Neural progenitor cell (in vitro differentiated cells): ENCODE measurements at regions not wholly inside any gene's neighbourhood (a gene's known extent, or its start where the extent isn't known, plus 50 kb on each side); places are given as distances from the start of the nearest gene placed in this dataset.

Source experiments
- DNase-seq: peaks from one replicate; pipeline ENCODE4 v3.0.0-alpha.2; 2016; ENCODE audit warnings: low spot score
- H2AFZ ChIP-seq: fragments of 200-600 bp; sonication (generic); replicated peaks from 2 replicates; pipeline ENCODE4 v1.6.1; 2016; ENCODE audit warnings: antibody characterized with exemption
- H3F3A ChIP-seq: fragments of 200-600 bp; sonication (generic); 2 replicates; pipeline ENCODE4 v1.6.1; 2016; ENCODE audit warnings: antibody characterized with exemption, low read depth
- H3K27ac ChIP-seq: fragments of 200-600 bp; sonication (generic); 2 replicates; pipeline ENCODE4 v1.5.1; 2016; ENCODE audit warnings: mild to moderate bottlenecking
- H3K27me3 ChIP-seq: fragments of 200-600 bp; sonication (generic); 2 replicates; pipeline ENCODE4 v1.6.1; 2016; ENCODE audit warnings: mild to moderate bottlenecking, moderate library complexity
- H3K36me3 ChIP-seq: fragments of 200-600 bp; sonication (generic); 2 replicates; pipeline ENCODE4 v1.5.1; 2016
- H3K4me1 ChIP-seq: fragments of 200-600 bp; sonication (generic); 2 replicates; pipeline ENCODE4 v1.6.1; 2016; ENCODE audit warnings: mixed run types
- H3K4me2 ChIP-seq: fragments of 200-600 bp; sonication (generic); 2 replicates; pipeline ENCODE4 v1.6.1; 2016
- H3K4me3 ChIP-seq: fragments of 200-600 bp; sonication (generic); 2 replicates; pipeline ENCODE4 v1.5.1; 2016
- H3K79me2 ChIP-seq: fragments of 200-600 bp; sonication (generic); 2 replicates; pipeline ENCODE4 v1.6.1; 2016; ENCODE audit warnings: low read depth
- H3K9ac ChIP-seq: fragments of 200-600 bp; sonication (generic); 2 replicates; pipeline ENCODE4 v1.6.1; 2016
- H3K9me3 ChIP-seq: fragments of 200-600 bp; sonication (generic); 2 replicates; pipeline ENCODE4 v1.5.1; 2016; ENCODE audit warnings: low read depth
- H4K20me1 ChIP-seq: fragments of 200-600 bp; sonication (generic); 2 replicates; pipeline ENCODE4 v1.6.1; 2016; ENCODE audit warnings: low read depth
- H3K27ac Mint-ChIP-seq: 3 replicates; pipeline ENCODE4 v1.8.0; 2021; ENCODE audit warnings: mixed read lengths
- H3K27me3 Mint-ChIP-seq: 2 replicates; pipeline ENCODE4 v1.8.0; 2022; ENCODE audit warnings: low read depth, mild to moderate bottlenecking, inconsistent platforms, moderate library complexity, mixed read lengths; ENCODE audit not compliant: insufficient read depth
- H3K36me3 Mint-ChIP-seq: 3 replicates; pipeline ENCODE4 v1.8.0; 2021; ENCODE audit warnings: mixed read lengths
- H3K4me1 Mint-ChIP-seq: 3 replicates; pipeline ENCODE4 v1.8.0; 2021; ENCODE audit warnings: mixed read lengths
- H3K4me3 Mint-ChIP-seq: 3 replicates; pipeline ENCODE4 v1.8.0; 2021; ENCODE audit warnings: mild to moderate bottlenecking, moderate library complexity, mixed read lengths
- H3K9me3 Mint-ChIP-seq: 3 replicates; pipeline ENCODE4 v1.8.0; 2020; ENCODE audit warnings: mixed read lengths
- EZH2 ChIP-seq: fragments of 200-600 bp; sonication (generic); IDR thresholded peaks from 2 replicates; pipeline ENCODE4 v1.6.1; 2017; ENCODE audit warnings: antibody characterized with exemption, mild to moderate bottlenecking, moderate library complexity
- EZH2phosphoT487 ChIP-seq: fragments of 200-600 bp; sonication (generic); IDR thresholded peaks from 2 replicates; pipeline ENCODE4 v1.6.1; 2017; ENCODE audit warnings: antibody characterized with exemption
- TF ChIP-seq, protein P1 (sequence below): fragments of 200-600 bp; sonication (generic); IDR thresholded peaks from 2 replicates; pipeline ENCODE4 v1.5.1; 2017; ENCODE audit warnings: antibody characterized with exemption, mild to moderate bottlenecking

DNA sequence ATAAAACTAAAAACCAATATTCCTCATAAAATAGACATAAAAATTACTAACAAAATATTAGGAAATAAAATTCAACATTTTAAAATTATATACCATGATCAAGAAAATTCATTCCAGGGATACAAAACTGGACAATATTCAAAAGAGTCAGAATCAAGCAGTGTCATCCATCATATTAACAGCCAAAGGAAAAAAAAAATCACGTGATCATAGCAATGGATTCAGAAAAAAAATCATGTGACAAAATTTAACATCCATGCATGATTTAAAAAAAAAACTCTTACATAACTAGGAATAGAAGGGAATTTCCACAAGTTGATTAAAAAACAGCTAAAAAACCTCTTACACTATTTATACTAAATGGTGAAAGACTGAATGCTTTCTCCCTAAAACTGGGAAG, 95.3 kb upstream of the USP47 start:
- Histone ChIP-seq H3K9me3 (no peaks in the 10 kb centered on the region), H3K4me3 (no peak overlapping the region), H3K36me3 (no peaks in the 10 kb centered on the region), H3K9ac (no peak overlapping the region), H3F3A (no peaks in the 10 kb centered on the region), H3K27ac (no peak overlapping the region), H4K20me1 (no peaks in the 10 kb centered on the region), H3K4me1 (no peaks in the 10 kb centered on the region), H3K27me3 (no peaks in the 10 kb centered on the region), H3K79me2 (no peaks in the 10 kb centered on the region), H2AFZ (no peak overlapping the region), H3K4me2 (no peak overlapping the region)
- H3K4me1 Mint-ChIP-seq, result peaks cover 7% of the 10 kb centered on the region
- no peaks in the 10 kb centered on the region for H3K36me3 Mint-ChIP-seq
- H3K9me3 Mint-ChIP-seq, result no peaks in the 10 kb centered on the region
- TF ChIP-seq EZH2, result no peak
- TF ChIP-seq EZH2phosphoT487, result no peak
- TF ChIP-seq, protein P1, sequence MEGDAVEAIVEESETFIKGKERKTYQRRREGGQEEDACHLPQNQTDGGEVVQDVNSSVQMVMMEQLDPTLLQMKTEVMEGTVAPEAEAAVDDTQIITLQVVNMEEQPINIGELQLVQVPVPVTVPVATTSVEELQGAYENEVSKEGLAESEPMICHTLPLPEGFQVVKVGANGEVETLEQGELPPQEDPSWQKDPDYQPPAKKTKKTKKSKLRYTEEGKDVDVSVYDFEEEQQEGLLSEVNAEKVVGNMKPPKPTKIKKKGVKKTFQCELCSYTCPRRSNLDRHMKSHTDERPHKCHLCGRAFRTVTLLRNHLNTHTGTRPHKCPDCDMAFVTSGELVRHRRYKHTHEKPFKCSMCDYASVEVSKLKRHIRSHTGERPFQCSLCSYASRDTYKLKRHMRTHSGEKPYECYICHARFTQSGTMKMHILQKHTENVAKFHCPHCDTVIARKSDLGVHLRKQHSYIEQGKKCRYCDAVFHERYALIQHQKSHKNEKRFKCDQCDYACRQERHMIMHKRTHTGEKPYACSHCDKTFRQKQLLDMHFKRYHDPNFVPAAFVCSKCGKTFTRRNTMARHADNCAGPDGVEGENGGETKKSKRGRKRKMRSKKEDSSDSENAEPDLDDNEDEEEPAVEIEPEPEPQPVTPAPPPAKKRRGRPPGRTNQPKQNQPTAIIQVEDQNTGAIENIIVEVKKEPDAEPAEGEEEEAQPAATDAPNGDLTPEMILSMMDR, result no peak
- no peaks in the 10 kb centered on the region for H3K27me3 Mint-ChIP-seq
- no peak for DNase-seq
- no peak overlapping the region for H3K27ac Mint-ChIP-seq
- H3K4me3 Mint-ChIP-seq, result no peak overlapping the region

DNA sequence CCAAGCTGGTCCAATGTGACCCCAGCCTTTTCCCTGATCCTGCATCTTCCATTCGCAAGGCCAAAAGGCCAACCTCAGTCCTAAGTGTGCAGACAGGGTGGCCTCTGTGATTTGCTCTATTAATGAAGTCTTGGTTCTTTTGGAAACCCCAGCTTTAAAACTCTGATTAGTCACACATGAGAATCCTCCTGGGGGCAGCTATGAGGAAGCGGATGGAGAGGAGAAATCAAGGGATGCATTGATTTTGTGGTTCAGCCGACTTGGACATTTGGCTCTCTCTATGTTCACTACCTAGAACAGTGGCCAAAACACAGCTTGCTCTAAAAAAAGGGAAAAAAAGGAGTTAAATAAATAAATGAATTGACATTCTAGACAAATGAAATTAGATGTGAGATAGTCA, 98.6 kb upstream of the USP47 start:
- no peak for TF ChIP-seq EZH2
- no peak for TF ChIP-seq EZH2phosphoT487
- TF ChIP-seq, protein P1, result no peak
- Histone ChIP-seq H3K27me3 (no peaks in the 10 kb centered on the region), H3K9me3 (no peaks in the 10 kb centered on the region), H3K4me2 (no peak overlapping the region), H3F3A (no peaks in the 10 kb centered on the region), H3K27ac (no peak overlapping the region), H3K9ac (no peak overlapping the region), H3K79me2 (no peaks in the 10 kb centered on the region), H3K4me1 (peaks cover 11% of the 10 kb centered on the region), H3K36me3 (no peaks in the 10 kb centered on the region), H2AFZ (no peak overlapping the region), H4K20me1 (no peaks in the 10 kb centered on the region), H3K4me3 (no peak overlapping the region)
- H3K4me1 Mint-ChIP-seq, result peaks cover 16% of the 10 kb centered on the region
- H3K27me3 Mint-ChIP-seq, result no peaks in the 10 kb centered on the region
- no peak for DNase-seq
- no peaks in the 10 kb centered on the region for H3K36me3 Mint-ChIP-seq
- H3K9me3 Mint-ChIP-seq, result no peaks in the 10 kb centered on the region
- H3K4me3 Mint-ChIP-seq, result no peak overlapping the region
- no peak overlapping the region for H3K27ac Mint-ChIP-seq

DNA sequence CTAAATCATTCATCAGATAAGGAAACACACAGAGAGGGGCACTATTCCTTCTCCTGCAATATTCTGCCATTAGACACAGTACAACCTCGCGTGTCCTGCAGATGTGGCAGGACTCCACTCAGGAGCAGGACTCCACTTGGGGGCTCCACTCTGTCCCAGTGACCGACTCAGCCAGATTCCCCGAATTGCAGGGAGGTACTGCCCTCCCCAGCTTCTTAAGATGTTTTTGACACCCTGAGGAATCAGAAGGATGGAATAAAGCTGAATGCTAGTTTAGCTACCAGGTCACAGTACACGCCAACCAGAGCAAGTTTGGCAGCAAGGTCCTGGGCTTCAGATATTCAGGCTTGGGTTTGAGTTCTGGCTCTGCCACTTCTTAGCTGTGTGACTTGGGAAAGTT, 99.3 kb upstream of the USP47 start:
- H3K36me3 Mint-ChIP-seq, result no peaks in the 10 kb centered on the region
- Histone ChIP-seq H3F3A (no peaks in the 10 kb centered on the region), H2AFZ (no peak overlapping the region), H4K20me1 (no peaks in the 10 kb centered on the region), H3K79me2 (no peaks in the 10 kb centered on the region), H3K27ac (no peak overlapping the region), H3K4me2 (no peak overlapping the region), H3K9me3 (no peaks in the 10 kb centered on the region), H3K4me3 (no peak overlapping the region), H3K9ac (no peak overlapping the region), H3K27me3 (no peaks in the 10 kb centered on the region), H3K36me3 (no peaks in the 10 kb centered on the region), H3K4me1 (peaks cover 11% of the 10 kb centered on the region)
- peaks cover 2% of the 10 kb centered on the region for H3K27me3 Mint-ChIP-seq
- TF ChIP-seq EZH2 (no peak), EZH2phosphoT487 (no peak)
- TF ChIP-seq, protein P1, result no peak
- no peak for DNase-seq
- peaks cover 16% of the 10 kb centered on the region for H3K4me1 Mint-ChIP-seq
- no peak overlapping the region for H3K4me3 Mint-ChIP-seq
- H3K27ac Mint-ChIP-seq, result no peak overlapping the region
- no peaks in the 10 kb centered on the region for H3K9me3 Mint-ChIP-seq

DNA sequence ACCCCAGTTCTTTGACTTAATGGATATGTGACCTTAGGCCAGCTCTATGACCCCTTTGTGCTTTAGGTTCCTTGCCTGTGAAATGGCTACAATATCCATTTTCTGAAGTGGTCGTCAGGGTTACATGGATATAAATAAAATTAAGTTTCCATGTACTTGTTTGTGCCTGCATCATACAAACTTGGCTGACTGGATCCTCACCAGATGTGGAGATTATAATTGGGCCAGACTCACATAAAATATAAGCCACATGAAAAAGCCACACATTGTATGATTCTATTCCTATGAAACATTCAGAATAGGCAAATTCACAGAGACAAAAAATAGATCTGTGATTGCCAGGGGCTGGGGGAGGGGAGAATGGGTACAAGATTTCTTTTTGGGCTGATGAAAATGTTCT, 100.9 kb upstream of the USP47 start:
- Mint-ChIP-seq H3K9me3 (no peaks in the 10 kb centered on the region), H3K27me3 (peaks cover 3% of the 10 kb centered on the region), H3K27ac (no peak overlapping the region), H3K4me3 (no peak overlapping the region), H3K36me3 (no peaks in the 10 kb centered on the region), H3K4me1 (peaks cover 19% of the 10 kb centered on the region)
- Histone ChIP-seq H3K36me3 (no peaks in the 10 kb centered on the region), H3F3A (no peaks in the 10 kb centered on the region), H3K9me3 (no peaks in the 10 kb centered on the region), H3K4me1 (peaks cover 14% of the 10 kb centered on the region), H3K9ac (no peak overlapping the region), H3K27me3 (no peaks in the 10 kb centered on the region), H3K79me2 (no peaks in the 10 kb centered on the region), H3K4me2 (no peak overlapping the region), H4K20me1 (no peaks in the 10 kb centered on the region), H2AFZ (no peak overlapping the region), H3K4me3 (no peak overlapping the region), H3K27ac (no peak overlapping the region)
- no peak for TF ChIP-seq EZH2phosphoT487
- TF ChIP-seq, protein P1, result no peak
- no peak for TF ChIP-seq EZH2
- no peak for DNase-seq
